HL-60 (cell line): ENCODE measurements at regions not wholly inside any gene's neighbourhood (a gene's known extent, or its start where the extent isn't known, plus 50 kb on each side); places are given as distances from the start of the nearest gene placed in this dataset.

ENCODE experiments used
- REST ChIP-seq: IDR thresholded peaks from 2 replicates; pipeline ENCODE4 v1.6.1; 2012; ENCODE audit warnings: low read depth; ENCODE audit not compliant: insufficient replicate concordance
- SPI1 ChIP-seq: IDR thresholded peaks from 2 replicates; pipeline ENCODE4 v1.6.1; 2012; ENCODE audit warnings: low read depth, mild to moderate bottlenecking, borderline replicate concordance
- TF ChIP-seq, protein P1 (sequence below): IDR thresholded peaks from one replicate; pipeline ENCODE4 v1.5.1; 2011; ENCODE audit warnings: low read length, control low read depth, inconsistent platforms; ENCODE audit not compliant: insufficient read depth

DNA sequence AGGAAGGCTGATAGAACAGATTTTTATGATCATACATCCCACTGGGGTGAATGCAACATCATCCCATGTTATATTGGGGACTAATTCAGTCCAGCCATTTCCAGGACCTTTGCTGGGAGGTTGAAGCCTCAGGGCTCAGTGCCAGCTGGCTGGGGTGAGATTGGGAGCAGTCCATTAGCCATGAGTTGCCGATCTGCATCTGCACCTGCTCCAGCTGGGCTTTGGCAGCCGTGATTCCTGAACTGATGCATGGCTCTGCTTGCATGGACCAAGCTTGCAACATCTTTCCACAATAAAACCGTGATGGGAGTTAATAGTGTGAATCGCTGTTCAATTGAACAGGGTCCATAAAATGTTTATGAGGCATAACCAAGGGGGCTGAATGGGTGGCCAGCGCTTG is 346.9 kb downstream of the TYW1 start:
- TF ChIP-seq, protein P1, sequence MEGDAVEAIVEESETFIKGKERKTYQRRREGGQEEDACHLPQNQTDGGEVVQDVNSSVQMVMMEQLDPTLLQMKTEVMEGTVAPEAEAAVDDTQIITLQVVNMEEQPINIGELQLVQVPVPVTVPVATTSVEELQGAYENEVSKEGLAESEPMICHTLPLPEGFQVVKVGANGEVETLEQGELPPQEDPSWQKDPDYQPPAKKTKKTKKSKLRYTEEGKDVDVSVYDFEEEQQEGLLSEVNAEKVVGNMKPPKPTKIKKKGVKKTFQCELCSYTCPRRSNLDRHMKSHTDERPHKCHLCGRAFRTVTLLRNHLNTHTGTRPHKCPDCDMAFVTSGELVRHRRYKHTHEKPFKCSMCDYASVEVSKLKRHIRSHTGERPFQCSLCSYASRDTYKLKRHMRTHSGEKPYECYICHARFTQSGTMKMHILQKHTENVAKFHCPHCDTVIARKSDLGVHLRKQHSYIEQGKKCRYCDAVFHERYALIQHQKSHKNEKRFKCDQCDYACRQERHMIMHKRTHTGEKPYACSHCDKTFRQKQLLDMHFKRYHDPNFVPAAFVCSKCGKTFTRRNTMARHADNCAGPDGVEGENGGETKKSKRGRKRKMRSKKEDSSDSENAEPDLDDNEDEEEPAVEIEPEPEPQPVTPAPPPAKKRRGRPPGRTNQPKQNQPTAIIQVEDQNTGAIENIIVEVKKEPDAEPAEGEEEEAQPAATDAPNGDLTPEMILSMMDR: no peak
- no peak for TF ChIP-seq SPI1
- TF ChIP-seq REST: no peak
